GM12873 (cell line): ENCODE measurements at regions not wholly inside any gene's neighbourhood (a gene's known extent, or its start where the extent isn't known, plus 50 kb on each side); places are given as distances from the start of the nearest gene placed in this dataset.

Experiments
- TF ChIP-seq, protein P1 (sequence below): IDR thresholded peaks from 2 replicates; pipeline ENCODE4 v1.5.1; 2012; ENCODE audit warnings: low read depth, mild to moderate bottlenecking, moderate library complexity, low read length, control low read depth; ENCODE audit not compliant: insufficient read depth; ENCODE audit errors: missing control alignments

DNA sequence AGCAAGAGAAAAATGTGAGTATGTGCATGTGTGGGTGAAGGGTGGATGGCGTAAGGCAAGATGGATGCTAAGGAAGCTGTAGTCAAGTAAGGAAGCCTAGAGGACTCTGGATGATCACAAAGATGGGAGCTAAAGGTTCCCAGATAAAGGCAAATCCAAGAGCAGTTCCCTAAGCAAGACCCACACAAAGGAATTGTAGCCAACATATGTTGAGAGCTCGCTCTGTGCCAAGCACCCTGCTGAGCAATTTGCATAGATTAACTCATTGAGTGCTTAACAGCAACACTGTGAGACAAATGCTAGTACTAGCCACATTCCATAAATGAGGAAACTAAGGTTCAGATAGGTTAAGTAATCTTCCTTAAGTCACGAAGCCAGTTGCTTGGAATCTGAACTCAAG lies 132.6 kb downstream of the C1D start:
- TF ChIP-seq, protein P1, sequence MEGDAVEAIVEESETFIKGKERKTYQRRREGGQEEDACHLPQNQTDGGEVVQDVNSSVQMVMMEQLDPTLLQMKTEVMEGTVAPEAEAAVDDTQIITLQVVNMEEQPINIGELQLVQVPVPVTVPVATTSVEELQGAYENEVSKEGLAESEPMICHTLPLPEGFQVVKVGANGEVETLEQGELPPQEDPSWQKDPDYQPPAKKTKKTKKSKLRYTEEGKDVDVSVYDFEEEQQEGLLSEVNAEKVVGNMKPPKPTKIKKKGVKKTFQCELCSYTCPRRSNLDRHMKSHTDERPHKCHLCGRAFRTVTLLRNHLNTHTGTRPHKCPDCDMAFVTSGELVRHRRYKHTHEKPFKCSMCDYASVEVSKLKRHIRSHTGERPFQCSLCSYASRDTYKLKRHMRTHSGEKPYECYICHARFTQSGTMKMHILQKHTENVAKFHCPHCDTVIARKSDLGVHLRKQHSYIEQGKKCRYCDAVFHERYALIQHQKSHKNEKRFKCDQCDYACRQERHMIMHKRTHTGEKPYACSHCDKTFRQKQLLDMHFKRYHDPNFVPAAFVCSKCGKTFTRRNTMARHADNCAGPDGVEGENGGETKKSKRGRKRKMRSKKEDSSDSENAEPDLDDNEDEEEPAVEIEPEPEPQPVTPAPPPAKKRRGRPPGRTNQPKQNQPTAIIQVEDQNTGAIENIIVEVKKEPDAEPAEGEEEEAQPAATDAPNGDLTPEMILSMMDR = no peak

GRCh38 chr2:67936969-67937368 lies 125.8 kb downstream of the C1D start:
- TF ChIP-seq, protein P1 = no peak

GRCh38 chr2:67938053-67938452 lies 124.8 kb downstream of the C1D start:
- TF ChIP-seq, protein P1 = no peak

- TF ChIP-seq, protein P1 = no peak
Measured at GRCh38 chr2:67945056-67945455, 117.7 kb downstream of the C1D start.

DNA sequence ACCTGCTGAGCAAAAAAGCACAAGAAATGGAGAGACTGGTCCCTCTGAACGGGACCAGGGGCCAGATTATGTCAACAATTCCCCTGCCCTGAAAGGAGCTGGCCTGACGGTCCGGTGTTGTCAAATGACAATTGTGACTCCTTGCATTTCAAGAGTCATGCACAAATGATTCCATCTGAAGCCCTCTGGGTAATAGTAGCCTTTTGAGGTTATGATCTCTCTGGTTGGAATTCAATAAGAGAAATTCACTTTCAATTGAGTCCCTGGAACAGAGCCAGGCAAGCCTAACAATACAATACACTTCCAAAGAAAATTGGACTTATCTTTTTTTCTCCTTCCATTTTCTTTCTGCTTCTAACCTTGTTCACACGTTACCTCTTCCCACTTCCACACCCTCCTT lies 116.9 kb downstream of the C1D start:
- TF ChIP-seq, protein P1 = no peak

DNA sequence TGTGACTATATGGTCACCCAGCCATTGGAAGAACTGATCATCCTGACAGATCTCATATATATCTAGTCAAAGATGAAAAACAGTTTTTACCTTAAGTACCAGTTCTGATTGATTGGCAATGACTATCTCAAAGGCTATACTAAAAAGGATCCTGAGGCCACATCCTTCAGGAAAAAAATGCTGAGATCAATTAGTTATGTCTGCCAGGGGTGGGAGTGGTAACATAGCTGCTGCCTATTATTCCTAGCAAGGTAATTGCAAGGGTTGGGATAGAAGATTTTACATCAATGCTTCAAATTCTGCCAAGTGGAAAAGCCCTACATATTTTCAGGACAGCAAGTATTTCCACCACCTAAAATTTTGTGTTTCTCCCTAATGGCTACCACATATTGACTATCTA lies 114.7 kb downstream of the C1D start:
- TF ChIP-seq, protein P1 = no peak

GRCh38 chr2:67948506-67948905 lies 114.3 kb downstream of the C1D start:
- TF ChIP-seq, protein P1 = no peak
